ENCODE measurements at regions not wholly inside any gene's neighbourhood (a gene's known extent, or its start where the extent isn't known, plus 50 kb on each side); places are given as distances from the start of the nearest gene placed in this dataset.

- H3K4me1 ChIP-seq (ENCODE audit: control insufficient read depth, extremely low read depth, insufficient read depth, low read length), result no peaks in the 10 kb centered on the region
- no peak for DNase-seq (ENCODE audit: low read depth, low spot score)
- H3K9me1 ChIP-seq (ENCODE audit: control insufficient read depth, extremely low read depth, insufficient read depth, low read length), result no peaks in the 10 kb centered on the region
- TF ChIP-seq EZH2 (IDR thresholded peaks at IDR 0.05; ENCODE audit: low read length) (no peak), CTCF (optimal IDR thresholded peaks at IDR 0.05 in 1 of 3, IDR thresholded peaks at IDR 0.05 in 1 of 3, conservative IDR thresholded peaks at IDR 0.05 in 1 of 3; ENCODE audit: extremely low read depth in 1 of 3, insufficient read depth in 2 of 3, low read length in 3 of 3) (no peak)
- H3K9ac ChIP-seq (ENCODE audit: control insufficient read depth, extremely low read depth, insufficient read depth, low read length), result no peak overlapping the region
- no peaks in the 10 kb centered on the region for H3K27me3 ChIP-seq (ENCODE audit: control insufficient read depth, extremely low read depth, insufficient read depth, low read length)
- dilution Hi-C loops (cut with MboI; ENCODE audit: extremely low pct_ligation_motif_present, low sequenced_read_pairs), result no loop called here
- H4K20me1 ChIP-seq (ENCODE audit: control insufficient read depth, extremely low read depth, insufficient read depth, low read length), result no peaks in the 10 kb centered on the region
- H2AFZ ChIP-seq (ENCODE audit: control insufficient read depth, low read length), result no peak overlapping the region
- no peaks in the 10 kb centered on the region for H3K9me3 ChIP-seq (ENCODE audit: control insufficient read depth, low read depth, low read length)
- no peak overlapping the region for H3K4me2 ChIP-seq (ENCODE audit: control insufficient read depth, extremely low read depth, insufficient read depth, low read depth, low read length)
- FAIRE-seq, result no peak
- H3K79me2 ChIP-seq (ENCODE audit: control insufficient read depth, insufficient read depth, low read length), result no peaks in the 10 kb centered on the region
- no peak overlapping the region for H3K27ac ChIP-seq (ENCODE audit: control insufficient read depth, insufficient read depth, low read length)
- H3K36me3 ChIP-seq (ENCODE audit: control insufficient read depth in 2 of 2, extremely low read depth in 1 of 2, insufficient read depth in 2 of 2, low read length in 2 of 2), result no peaks in the 10 kb centered on the region
- H3K4me3 ChIP-seq (ENCODE audit: control insufficient read depth in 2 of 3, extremely low read depth in 1 of 3, insufficient read depth in 2 of 3, low read depth in 1 of 3, low read length in 3 of 3), result no peak overlapping the region
Observed at GRCh38 chr4:167587361-167587760, 353.1 kb upstream of the SPOCK3 start.

GRCh38 chr4:167595898-167596297, 361.6 kb upstream of the SPOCK3 start:
- Histone ChIP-seq H4K20me1 (ENCODE audit: control insufficient read depth, extremely low read depth, insufficient read depth, low read length) (no peaks in the 10 kb centered on the region), H3K27ac (ENCODE audit: control insufficient read depth, insufficient read depth, low read length) (no peak overlapping the region), H3K4me2 (ENCODE audit: control insufficient read depth, extremely low read depth, insufficient read depth, low read depth, low read length) (no peak overlapping the region), H3K27me3 (ENCODE audit: control insufficient read depth, extremely low read depth, insufficient read depth, low read length) (no peaks in the 10 kb centered on the region), H3K36me3 (ENCODE audit: control insufficient read depth in 2 of 2, extremely low read depth in 1 of 2, insufficient read depth in 2 of 2, low read length in 2 of 2) (no peaks in the 10 kb centered on the region), H3K4me3 (ENCODE audit: control insufficient read depth in 2 of 3, extremely low read depth in 1 of 3, insufficient read depth in 2 of 3, low read depth in 1 of 3, low read length in 3 of 3) (no peak overlapping the region), H3K9me1 (ENCODE audit: control insufficient read depth, extremely low read depth, insufficient read depth, low read length) (no peaks in the 10 kb centered on the region), H3K9ac (ENCODE audit: control insufficient read depth, extremely low read depth, insufficient read depth, low read length) (no peak overlapping the region), H3K9me3 (ENCODE audit: control insufficient read depth, low read depth, low read length) (no peaks in the 10 kb centered on the region), H3K79me2 (ENCODE audit: control insufficient read depth, insufficient read depth, low read length) (no peaks in the 10 kb centered on the region), H3K4me1 (ENCODE audit: control insufficient read depth, extremely low read depth, insufficient read depth, low read length) (no peaks in the 10 kb centered on the region), H2AFZ (ENCODE audit: control insufficient read depth, low read length) (no peak overlapping the region)
- dilution Hi-C loops (cut with MboI; ENCODE audit: extremely low pct_ligation_motif_present, low sequenced_read_pairs), result no loop called here
- no peak for FAIRE-seq
- no peak for DNase-seq (ENCODE audit: low read depth, low spot score)
- TF ChIP-seq EZH2 (IDR thresholded peaks at IDR 0.05; ENCODE audit: low read length), result no peak
- no peak for TF ChIP-seq CTCF (optimal IDR thresholded peaks at IDR 0.05 in 1 of 3, IDR thresholded peaks at IDR 0.05 in 1 of 3, conservative IDR thresholded peaks at IDR 0.05 in 1 of 3; ENCODE audit: extremely low read depth in 1 of 3, insufficient read depth in 2 of 3, low read length in 3 of 3)

Measured in keratinocyte (primary cell).